ENCODE measurements at regions not wholly inside any gene's neighbourhood (a gene's known extent, or its start where the extent isn't known, plus 50 kb on each side); places are given as distances from the start of the nearest gene placed in this dataset.

DNA sequence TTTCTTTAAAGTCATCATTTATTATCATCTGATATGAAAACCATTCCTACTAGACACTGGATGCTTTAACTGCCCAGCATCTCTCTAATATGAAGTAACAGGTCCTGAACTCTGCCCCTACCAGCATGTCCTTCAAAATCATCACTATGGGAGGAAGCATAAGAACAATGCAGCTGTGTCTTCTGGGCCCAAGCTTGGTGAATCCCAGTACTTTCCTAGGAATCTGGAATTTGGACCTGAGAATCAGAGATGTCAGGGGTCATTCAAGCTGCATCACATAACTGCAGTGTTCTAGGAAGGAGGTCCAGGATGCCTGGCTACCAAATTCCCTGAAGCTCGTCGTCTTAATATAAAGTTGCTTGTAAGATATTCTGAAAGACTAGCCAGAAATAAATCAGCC, 182.7 kb downstream of the AHR start:
- TF ChIP-seq, protein P1, sequence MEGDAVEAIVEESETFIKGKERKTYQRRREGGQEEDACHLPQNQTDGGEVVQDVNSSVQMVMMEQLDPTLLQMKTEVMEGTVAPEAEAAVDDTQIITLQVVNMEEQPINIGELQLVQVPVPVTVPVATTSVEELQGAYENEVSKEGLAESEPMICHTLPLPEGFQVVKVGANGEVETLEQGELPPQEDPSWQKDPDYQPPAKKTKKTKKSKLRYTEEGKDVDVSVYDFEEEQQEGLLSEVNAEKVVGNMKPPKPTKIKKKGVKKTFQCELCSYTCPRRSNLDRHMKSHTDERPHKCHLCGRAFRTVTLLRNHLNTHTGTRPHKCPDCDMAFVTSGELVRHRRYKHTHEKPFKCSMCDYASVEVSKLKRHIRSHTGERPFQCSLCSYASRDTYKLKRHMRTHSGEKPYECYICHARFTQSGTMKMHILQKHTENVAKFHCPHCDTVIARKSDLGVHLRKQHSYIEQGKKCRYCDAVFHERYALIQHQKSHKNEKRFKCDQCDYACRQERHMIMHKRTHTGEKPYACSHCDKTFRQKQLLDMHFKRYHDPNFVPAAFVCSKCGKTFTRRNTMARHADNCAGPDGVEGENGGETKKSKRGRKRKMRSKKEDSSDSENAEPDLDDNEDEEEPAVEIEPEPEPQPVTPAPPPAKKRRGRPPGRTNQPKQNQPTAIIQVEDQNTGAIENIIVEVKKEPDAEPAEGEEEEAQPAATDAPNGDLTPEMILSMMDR (conservative IDR thresholded peaks at IDR 0.05; ENCODE audit: low read length), result no peak
- no peak for TF ChIP-seq EZH2phosphoT487 (IDR thresholded peaks at IDR 0.05; ENCODE audit: borderline replicate concordance, low read depth, low read length)

Data from OCI-LY7 (cell line).